ENCODE measurements at regions not wholly inside any gene's neighbourhood (a gene's known extent, or its start where the extent isn't known, plus 50 kb on each side); places are given as distances from the start of the nearest gene placed in this dataset.

GRCh38 chr13:111645198-111645597 is 324.8 kb downstream of the TEX29 start:
- no peak for TF ChIP-seq POLR2A (IDR thresholded peaks at IDR 0.05)
- TF ChIP-seq CTCF (IDR thresholded peaks at IDR 0.05), result no peak
- TF ChIP-seq EP300 (IDR thresholded peaks at IDR 0.05), result no peak

Measured in ovary (tissue), 3 donors.